ENCODE measurements at regions not wholly inside any gene's neighbourhood (a gene's known extent, or its start where the extent isn't known, plus 50 kb on each side); places are given as distances from the start of the nearest gene placed in this dataset.
"Not testable (repeated sequence)": the region's sequence is repeated elsewhere in the genome, so short reads cannot be mapped to it uniquely, and the experiment has no call there.

GRCh38 chr2:111249806-111250205 lies 129.1 kb downstream of the BCL2L11 start:
- H3K27ac ChIP-seq: no peak overlapping the region
- no peak overlapping the region for H3K4me3 ChIP-seq

- H3K4me3 ChIP-seq: no peak overlapping the region
- H3K27ac ChIP-seq: no peak overlapping the region
Observed at GRCh38 chr2:111250448-111251030, 129.8 kb downstream of the BCL2L11 start.

GRCh38 chr2:111251711-111252110 lies 131.0 kb downstream of the BCL2L11 start:
- no peak overlapping the region for H3K4me3 ChIP-seq
- no peak overlapping the region for H3K27ac ChIP-seq

DNA sequence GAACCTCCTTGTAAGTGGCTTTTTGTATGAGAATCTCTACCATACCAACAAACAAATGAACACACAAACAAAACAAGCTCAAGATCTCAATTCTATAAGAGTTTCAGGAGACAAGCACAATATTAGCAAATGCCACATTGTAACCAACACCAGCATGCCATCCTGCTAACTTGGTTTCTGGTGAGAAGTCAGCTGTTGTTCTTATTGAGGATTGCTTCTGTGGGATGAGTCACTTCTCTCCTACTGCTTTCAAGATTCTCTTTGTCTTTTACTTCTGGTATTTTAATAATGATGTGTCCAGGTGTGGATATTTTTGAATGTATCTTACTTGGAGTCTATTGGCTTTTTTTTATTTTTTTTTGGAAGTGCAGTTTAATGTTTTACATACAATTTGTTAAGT lies 131.7 kb downstream of the BCL2L11 start:
- Histone ChIP-seq H3K27ac (no peak overlapping the region), H3K4me3 (no peak overlapping the region)

DNA sequence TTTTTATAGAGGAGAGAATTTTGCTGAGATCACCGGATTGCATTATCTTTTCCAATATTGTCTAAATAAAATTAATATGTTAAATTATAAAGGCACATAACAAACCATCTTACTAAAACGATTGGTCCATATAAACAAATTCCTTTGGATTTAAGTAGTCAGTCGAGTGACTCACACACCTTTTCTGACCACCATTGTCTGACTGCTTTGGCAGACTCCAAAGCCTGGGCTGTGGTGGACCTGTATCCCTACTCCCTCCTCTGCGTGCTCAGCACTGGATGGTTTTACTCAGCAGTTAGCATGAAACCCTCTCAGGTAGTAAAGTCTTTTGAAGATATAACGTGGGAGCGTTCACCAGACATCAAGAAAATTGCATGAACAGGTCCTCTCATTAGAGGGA lies 134.2 kb downstream of the BCL2L11 start:
- H3K27ac ChIP-seq, H3K4me3 ChIP-seq: not testable (repeated sequence)

- H3K27ac ChIP-seq, H3K4me3 ChIP-seq: not testable (repeated sequence)
Observed at GRCh38 chr2:111256628-111257027, 135.9 kb downstream of the BCL2L11 start.

- not testable (repeated sequence) for H3K4me3 ChIP-seq
Observed at GRCh38 chr2:111257607-111258006, 136.9 kb downstream of the BCL2L11 start.

DNA sequence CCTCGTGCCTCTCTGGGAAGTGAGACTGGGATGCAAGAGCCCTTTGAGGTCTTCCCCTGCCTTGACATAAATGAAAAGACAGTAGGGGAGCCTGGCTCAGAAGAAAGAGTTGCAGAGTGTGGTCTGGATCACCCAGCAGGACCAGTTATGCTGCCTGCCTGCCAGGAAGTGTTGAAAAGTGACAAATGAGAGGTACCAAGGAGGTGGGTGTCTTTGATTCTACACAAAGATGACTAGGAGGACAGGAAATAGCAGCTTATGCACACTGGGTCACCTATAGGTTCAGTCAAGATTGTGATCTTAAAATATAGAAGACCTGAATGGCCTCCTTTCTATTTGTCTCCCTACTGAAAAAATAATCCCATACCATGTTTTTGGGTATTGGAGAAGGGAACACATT lies 137.6 kb downstream of the BCL2L11 start:
- not testable (repeated sequence) for H3K4me3 ChIP-seq, H3K27ac ChIP-seq

More at GRCh38 chr2:111257607-111258006, 136.9 kb downstream of the BCL2L11 start:
- H3K27ac ChIP-seq: not testable (repeated sequence)

DNA sequence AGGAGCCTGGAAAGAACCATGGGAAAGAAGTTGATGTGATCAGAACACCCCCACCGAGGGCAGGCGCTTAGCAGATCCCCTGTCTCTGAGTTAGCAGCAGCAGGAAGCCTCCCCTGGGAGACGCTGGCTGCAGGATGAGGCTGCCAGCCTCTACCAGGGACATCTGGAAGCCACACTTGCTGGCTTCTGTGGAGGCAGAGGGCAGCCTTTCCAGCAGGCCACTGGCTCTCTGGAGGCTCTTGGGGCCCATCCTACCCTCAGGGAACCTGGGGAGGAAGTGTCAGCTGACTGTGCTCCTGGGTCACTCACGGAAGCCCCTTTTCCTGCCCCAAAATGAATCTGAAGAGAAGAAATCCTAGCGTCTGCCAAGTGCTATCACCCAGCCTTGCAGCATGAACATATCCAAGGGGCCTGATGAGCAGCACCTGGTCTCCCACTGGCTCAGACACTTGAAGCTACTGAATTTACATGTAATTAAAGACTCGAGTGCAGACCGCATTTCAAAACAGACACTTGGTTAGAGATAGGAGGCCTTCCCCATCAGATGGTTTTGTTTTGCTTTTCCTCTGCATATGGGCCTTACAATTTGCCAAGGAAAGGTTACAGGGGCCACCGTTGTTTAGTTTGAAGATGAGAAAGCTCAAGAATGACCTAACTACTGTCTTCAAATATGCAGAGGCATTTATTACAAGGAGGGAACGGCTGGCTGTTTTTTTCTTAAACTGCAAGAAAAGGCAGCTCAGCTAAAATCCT lies 142.1 kb downstream of the BCL2L11 start:
- H3K27ac ChIP-seq: not testable (repeated sequence)

GRCh38 chr2:111263380-111264017 lies 142.8 kb downstream of the BCL2L11 start:
- not testable (repeated sequence) for H3K27ac ChIP-seq, H3K4me3 ChIP-seq

More for the DNA sequence above, 142.1 kb downstream of the BCL2L11 start:
- H3K4me3 ChIP-seq: not testable (repeated sequence)

GRCh38 chr2:111264956-111265355 lies 144.2 kb downstream of the BCL2L11 start:
- H3K27ac ChIP-seq, H3K4me3 ChIP-seq: not testable (repeated sequence)

DNA sequence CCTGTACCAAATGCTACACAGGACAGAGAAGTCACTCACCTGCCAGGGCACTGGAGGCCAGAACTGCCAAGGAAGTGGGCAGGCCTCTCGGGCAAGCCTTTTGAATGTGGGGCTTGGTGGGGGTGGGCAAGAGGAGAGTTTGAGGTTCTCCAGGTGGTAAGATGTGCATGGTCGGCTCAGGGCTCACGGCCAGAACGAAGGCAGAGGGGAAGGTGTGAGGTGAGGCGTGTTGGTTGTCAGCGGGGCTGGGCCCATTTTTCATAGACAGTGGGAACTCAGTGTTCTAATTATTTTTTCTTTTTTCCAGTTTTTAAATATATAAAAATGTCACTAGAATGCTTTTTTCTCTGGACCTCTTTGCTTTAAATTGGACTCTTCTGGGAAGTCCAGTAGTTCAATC lies 145.8 kb downstream of the BCL2L11 start:
- not testable (repeated sequence) for H3K4me3 ChIP-seq, H3K27ac ChIP-seq

DNA sequence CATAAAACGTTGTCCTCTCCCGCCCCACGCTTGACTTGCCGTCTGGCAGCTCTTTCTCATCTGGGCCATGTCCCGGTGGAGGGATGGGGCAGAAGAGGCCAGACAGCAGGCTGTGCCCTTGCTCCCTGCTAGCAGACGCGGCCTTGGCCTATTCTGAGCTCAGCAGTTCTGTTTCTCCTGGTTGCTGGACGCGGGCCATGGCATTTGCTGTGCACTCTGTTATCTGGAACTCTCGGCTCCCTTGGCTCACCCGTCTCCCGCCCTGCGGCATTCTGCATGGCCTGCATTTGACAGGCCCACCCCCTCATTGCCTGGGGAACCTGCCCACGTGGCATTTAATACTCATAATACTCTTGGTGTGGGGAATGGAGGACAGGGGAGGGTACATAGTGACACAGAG lies 146.3 kb downstream of the BCL2L11 start:
- not testable (repeated sequence) for H3K27ac ChIP-seq, H3K4me3 ChIP-seq

GRCh38 chr2:111269761-111270323 lies 149.1 kb downstream of the BCL2L11 start:
- not testable (repeated sequence) for H3K4me3 ChIP-seq

GRCh38 chr2:111270569-111270968 lies 149.9 kb downstream of the BCL2L11 start:
- H3K4me3 ChIP-seq, H3K27ac ChIP-seq: not testable (repeated sequence)

More at GRCh38 chr2:111269761-111270323, 149.1 kb downstream of the BCL2L11 start:
- not testable (repeated sequence) for H3K27ac ChIP-seq

DNA sequence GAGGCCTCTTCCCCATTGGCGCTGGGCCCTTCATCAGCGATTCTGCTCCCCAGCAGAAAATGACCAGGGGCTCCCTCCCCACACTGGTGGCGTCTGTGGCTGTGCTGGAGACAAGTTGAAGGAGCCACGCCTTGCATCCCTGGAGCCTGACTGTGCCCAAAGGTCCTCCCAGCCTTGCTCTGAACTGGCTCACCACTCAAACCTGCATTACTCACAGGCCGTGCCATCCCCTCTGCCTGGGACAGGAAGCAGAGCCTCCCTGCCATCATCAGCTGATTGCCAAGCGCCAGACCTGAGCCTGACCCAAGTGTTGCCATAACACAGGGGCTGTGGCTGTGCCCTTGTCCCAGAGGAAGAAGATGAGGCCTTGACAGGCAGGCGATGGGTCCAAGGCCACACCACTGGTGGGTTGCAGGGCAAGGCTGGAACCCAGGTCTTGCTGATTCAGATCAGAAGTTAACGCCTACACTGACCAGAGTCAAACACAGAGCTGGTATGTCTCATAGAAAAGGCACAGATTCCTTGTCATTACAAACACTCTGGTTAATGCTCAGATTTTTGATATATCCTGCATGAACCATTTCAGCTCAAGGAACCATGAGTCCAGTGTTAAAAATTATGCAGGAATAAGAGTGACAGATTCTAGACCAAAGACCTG lies 151.1 kb downstream of the BCL2L11 start:
- not testable (repeated sequence) for H3K4me3 ChIP-seq, H3K27ac ChIP-seq

DNA sequence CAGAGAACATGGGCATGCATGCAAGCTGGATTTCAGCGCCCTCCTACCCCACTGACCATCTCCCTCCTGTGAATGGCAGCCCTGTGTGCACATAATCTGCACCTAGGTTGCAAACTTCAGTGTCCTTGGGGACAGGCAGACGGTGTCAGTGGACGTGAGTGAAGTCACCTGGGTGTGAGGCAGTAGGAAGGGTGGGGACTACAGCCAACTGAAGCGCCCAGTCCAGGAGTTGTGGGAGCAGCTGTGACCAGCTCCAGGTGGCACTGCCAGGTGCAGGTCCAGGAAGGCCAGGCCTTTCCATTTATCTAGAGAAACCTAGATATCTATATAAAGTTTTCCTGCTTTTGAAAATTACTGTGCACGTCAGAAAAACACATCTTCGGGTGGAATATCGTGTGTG lies 152.3 kb downstream of the BCL2L11 start:
- not testable (repeated sequence) for H3K27ac ChIP-seq, H3K4me3 ChIP-seq

DNA sequence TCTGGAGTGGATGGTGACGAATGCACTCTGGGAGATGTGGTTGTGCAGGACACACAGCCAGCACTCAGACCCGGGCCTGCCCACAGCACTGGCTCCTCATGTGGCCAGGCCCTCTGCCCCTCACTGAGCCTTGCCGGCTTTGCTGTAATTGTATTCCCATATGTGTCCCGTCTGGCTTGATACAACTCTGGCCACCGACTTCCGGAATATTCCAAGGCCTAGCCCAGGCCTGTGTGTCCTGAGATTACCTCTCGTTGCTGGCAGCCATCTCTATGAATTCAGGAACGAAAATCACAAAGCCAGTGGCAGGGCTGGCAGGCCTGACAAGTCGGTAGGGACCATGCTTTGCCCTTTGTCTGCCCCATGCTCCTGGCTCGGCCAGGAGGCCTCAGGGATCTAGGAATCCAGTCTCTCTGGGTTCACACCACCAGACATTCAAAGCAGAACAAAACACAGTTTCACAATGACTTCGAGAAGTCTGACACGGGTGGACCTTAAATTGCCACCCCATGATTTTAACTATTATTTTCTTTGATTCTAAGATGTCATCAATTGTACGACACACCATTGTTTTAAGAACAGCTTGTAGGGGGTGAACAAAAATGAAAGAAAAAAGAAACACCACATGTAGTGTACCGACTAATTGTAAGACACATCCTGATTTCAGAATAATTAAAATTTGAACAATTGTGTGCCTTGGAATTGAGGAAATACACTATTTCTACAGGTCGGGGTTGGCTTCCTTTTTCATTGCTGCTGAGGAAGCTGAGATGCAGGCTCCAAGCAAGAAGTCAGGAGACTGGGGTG lies 154.5 kb downstream of the BCL2L11 start:
- not testable (repeated sequence) for H3K4me3 ChIP-seq
- H3K27ac ChIP-seq: peak overlapping the region in 1 of 21 experiments; percentile 14

GRCh38 chr2:111275854-111276171 lies 155.1 kb downstream of the BCL2L11 start:
- H3K4me3 ChIP-seq, H3K27ac ChIP-seq: not testable (repeated sequence)

DNA sequence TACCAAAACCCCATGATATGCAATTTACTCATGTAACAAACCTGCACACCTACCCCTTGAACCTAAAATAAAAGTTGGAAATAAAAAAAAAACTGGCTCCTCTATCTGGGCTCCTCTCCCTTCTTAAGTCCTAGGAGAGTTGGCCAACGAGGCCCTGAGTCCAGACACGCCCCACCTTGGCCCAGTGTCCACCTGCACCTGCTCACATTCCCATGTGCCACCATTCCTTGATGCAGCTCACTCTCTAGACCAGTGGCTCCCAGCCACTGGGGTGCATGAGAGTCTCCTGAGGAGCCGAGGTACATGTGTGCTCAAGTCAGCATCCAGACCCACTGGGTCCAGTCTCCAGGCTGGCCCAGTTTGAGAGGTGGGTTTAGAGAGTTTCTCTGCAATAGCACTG lies 157.4 kb downstream of the BCL2L11 start:
- H3K4me3 ChIP-seq: not testable (repeated sequence)

More for the DNA sequence above, 157.4 kb downstream of the BCL2L11 start:
- H3K27ac ChIP-seq: not testable (repeated sequence)

All from skin epidermis (tissue), 12 donors.